ENCODE measurements at regions not wholly inside any gene's neighbourhood (a gene's known extent, or its start where the extent isn't known, plus 50 kb on each side); places are given as distances from the start of the nearest gene placed in this dataset.

- Histone ChIP-seq H3K79me2 (ENCODE audit: insufficient read depth, low read length) (no peaks in the 10 kb centered on the region), H2AFZ (ENCODE audit: insufficient read depth, low read depth, low read length, poor library complexity, severe bottlenecking) (no peak overlapping the region), H3K9me3 (replicated peaks in 1 of 2; ENCODE audit: control insufficient read depth in 1 of 2, insufficient read depth in 1 of 2, low read length in 2 of 2) (no peaks in the 10 kb centered on the region), H3K9ac (ENCODE audit: insufficient read depth, low read length, poor library complexity, severe bottlenecking) (no peak overlapping the region), H3K36me3 (replicated peaks in 1 of 2; ENCODE audit: control insufficient read depth in 1 of 2, insufficient read depth in 2 of 2, low read length in 2 of 2) (no peaks in the 10 kb centered on the region), H3K4me3 (replicated peaks in 1 of 3; ENCODE audit: low read depth in 2 of 3, low read length in 3 of 3) (no peak overlapping the region), H3K27me3 (ENCODE audit: control insufficient read depth in 2 of 2, insufficient read depth in 2 of 2, low read length in 2 of 2) (peaks cover 2 to 15% of the 10 kb centered on the region in 2 donors), H3K4me2 (replicated peaks; ENCODE audit: extremely low read depth, low read length, poor library complexity, severe bottlenecking) (no peak overlapping the region), H3K4me1 (ENCODE audit: control insufficient read depth in 1 of 2, insufficient read depth in 2 of 2, low read length in 2 of 2) (no peaks in the 10 kb centered on the region), H3K27ac (ENCODE audit: low read depth in 1 of 2, low read length in 2 of 2) (no peak overlapping the region), H4K20me1 (ENCODE audit: insufficient read depth, low read length) (no peaks in the 10 kb centered on the region)
- no peak for TF ChIP-seq CTCF (IDR thresholded peaks at IDR 0.05)
- WGBS (ENCODE audit: insufficient coverage): 89% methylated on average over 1 of the region's 3 CpGs
- Mint-ChIP-seq H3K4me3 (no peak overlapping the region), H3K27me3 (ENCODE audit: low read depth in 3 of 3) (peaks cover 8 to 38% (median 22%) of the 10 kb centered on the region in 3 donors), H3K36me3 (no peaks in the 10 kb centered on the region), H3K9me3 (peaks cover 0 to 9% (median 0%) of the 10 kb centered on the region in 7 donors), H3K27ac (no peak overlapping the region), H3K4me1 (no peaks in the 10 kb centered on the region)
- DNase-seq: no peak
- intact Hi-C loops (cut with micrococcal nuclease): no loop called here
Observed at GRCh38 chr12:64931321-64931720, 106.9 kb downstream of the TBC1D30 start.

DNA sequence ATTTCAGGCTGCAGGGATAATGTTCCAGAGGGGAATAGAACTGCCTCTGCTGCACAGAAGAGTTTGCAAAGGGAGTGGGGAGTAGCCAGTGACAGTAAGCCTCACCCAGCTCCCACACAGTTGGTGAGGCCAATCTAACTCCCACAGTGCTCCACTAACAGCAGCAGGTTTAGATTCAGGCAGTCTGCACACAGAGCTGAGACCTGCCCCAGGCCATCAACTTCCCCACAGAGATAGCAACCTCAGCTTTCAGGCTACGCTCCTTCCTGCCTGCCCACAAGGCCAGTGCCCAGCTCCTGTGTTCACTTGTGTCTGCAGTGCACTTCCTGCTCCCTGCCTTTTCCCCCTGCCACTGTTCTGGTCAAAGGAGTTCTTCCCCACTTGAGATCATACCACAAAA, 107.5 kb downstream of the TBC1D30 start:
- H3K9ac ChIP-seq (ENCODE audit: insufficient read depth, low read length, poor library complexity, severe bottlenecking): no peak overlapping the region
- TF ChIP-seq CTCF (IDR thresholded peaks at IDR 0.05): no peak
- H3K27ac Mint-ChIP-seq: no peak overlapping the region
- H4K20me1 ChIP-seq (ENCODE audit: insufficient read depth, low read length): no peaks in the 10 kb centered on the region
- H3K9me3 Mint-ChIP-seq: peaks cover 0 to 6% (median 0%) of the 10 kb centered on the region in 7 donors
- H3K36me3 Mint-ChIP-seq: no peaks in the 10 kb centered on the region
- peaks cover 2 to 16% of the 10 kb centered on the region in 2 donors for H3K27me3 ChIP-seq (ENCODE audit: control insufficient read depth in 2 of 2, insufficient read depth in 2 of 2, low read length in 2 of 2)
- no peaks in the 10 kb centered on the region for H3K4me1 ChIP-seq (ENCODE audit: control insufficient read depth in 1 of 2, insufficient read depth in 2 of 2, low read length in 2 of 2)
- no peaks in the 10 kb centered on the region for H3K9me3 ChIP-seq (replicated peaks in 1 of 2; ENCODE audit: control insufficient read depth in 1 of 2, insufficient read depth in 1 of 2, low read length in 2 of 2)
- no peak overlapping the region for H3K4me3 ChIP-seq (replicated peaks in 1 of 3; ENCODE audit: low read depth in 2 of 3, low read length in 3 of 3)
- intact Hi-C loops (cut with micrococcal nuclease): no loop called here
- H3K4me3 Mint-ChIP-seq: no peak overlapping the region
- peaks cover 8 to 36% (median 22%) of the 10 kb centered on the region in 3 donors for H3K27me3 Mint-ChIP-seq (ENCODE audit: low read depth in 3 of 3)
- H2AFZ ChIP-seq (ENCODE audit: insufficient read depth, low read depth, low read length, poor library complexity, severe bottlenecking): no peak overlapping the region
- WGBS (ENCODE audit: insufficient coverage): 88% methylated on average over 1 of the region's 1 CpG
- H3K79me2 ChIP-seq (ENCODE audit: insufficient read depth, low read length): no peaks in the 10 kb centered on the region
- H3K4me2 ChIP-seq (replicated peaks; ENCODE audit: extremely low read depth, low read length, poor library complexity, severe bottlenecking): no peak overlapping the region
- no peak for DNase-seq
- no peaks in the 10 kb centered on the region for H3K36me3 ChIP-seq (replicated peaks in 1 of 2; ENCODE audit: control insufficient read depth in 1 of 2, insufficient read depth in 2 of 2, low read length in 2 of 2)
- no peak overlapping the region for H3K27ac ChIP-seq (ENCODE audit: low read depth in 1 of 2, low read length in 2 of 2)
- H3K4me1 Mint-ChIP-seq: no peaks in the 10 kb centered on the region
